ENCODE measurements at regions not wholly inside any gene's neighbourhood (a gene's known extent, or its start where the extent isn't known, plus 50 kb on each side); places are given as distances from the start of the nearest gene placed in this dataset.
A peak's percentile ranks its signal among the peaks of the same experiment; 100 is the strongest.

DNA sequence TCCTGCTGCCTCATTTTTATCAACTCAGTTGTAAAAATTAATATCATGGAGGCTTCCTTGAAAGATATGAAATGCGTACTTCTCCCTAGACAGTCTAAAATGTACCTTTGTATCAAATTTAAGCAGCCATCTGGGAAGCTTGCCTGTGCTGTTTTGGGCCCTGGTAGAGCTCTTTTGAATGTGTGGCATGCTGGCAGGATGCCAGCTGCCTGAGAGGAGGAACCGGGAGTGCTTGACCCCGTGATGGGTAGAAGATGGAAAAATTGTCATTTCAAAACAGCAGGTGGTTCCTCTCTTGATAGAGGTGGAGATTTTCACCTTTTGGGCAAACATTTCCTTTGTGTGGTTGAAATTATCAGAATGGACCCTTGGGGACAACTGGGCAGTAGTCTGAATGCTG lies 245.3 kb downstream of the RPLP1 start:
- ATAC-seq (no peak), FAIRE-seq (no peak), DNase-seq (ENCODE audit: low read depth in 1 of 2, low spot score in 1 of 2) (no peak)
- Histone ChIP-seq H3K4me3 (no peak overlapping the region), H3K4me1 (no peaks in the 10 kb centered on the region), H3K27ac (no peak overlapping the region), H3K4me2 (no peak overlapping the region), H3K9me3 (peaks cover 6% of the 10 kb centered on the region; the same call in 1 of the 3 replicates)
- ChIA-PET POLR2A (no interaction called here), CTCF (no interaction called here)
- TF ChIP-seq, protein P1, sequence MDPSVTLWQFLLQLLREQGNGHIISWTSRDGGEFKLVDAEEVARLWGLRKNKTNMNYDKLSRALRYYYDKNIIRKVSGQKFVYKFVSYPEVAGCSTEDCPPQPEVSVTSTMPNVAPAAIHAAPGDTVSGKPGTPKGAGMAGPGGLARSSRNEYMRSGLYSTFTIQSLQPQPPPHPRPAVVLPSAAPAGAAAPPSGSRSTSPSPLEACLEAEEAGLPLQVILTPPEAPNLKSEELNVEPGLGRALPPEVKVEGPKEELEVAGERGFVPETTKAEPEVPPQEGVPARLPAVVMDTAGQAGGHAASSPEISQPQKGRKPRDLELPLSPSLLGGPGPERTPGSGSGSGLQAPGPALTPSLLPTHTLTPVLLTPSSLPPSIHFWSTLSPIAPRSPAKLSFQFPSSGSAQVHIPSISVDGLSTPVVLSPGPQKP (IDR thresholded peaks at IDR 0.05; ENCODE audit: low read depth, low read length): no peak
- TF ChIP-seq EHF (CRISPR knock-in tag; IDR thresholded peaks at IDR 0.05) (no peak), HES2 (IDR thresholded peaks at IDR 0.05) (no peak)
- 25% methylated on average over 3 of the region's 3 CpGs for WGBS (ENCODE audit: missing lambda C conversion rate)

DNA sequence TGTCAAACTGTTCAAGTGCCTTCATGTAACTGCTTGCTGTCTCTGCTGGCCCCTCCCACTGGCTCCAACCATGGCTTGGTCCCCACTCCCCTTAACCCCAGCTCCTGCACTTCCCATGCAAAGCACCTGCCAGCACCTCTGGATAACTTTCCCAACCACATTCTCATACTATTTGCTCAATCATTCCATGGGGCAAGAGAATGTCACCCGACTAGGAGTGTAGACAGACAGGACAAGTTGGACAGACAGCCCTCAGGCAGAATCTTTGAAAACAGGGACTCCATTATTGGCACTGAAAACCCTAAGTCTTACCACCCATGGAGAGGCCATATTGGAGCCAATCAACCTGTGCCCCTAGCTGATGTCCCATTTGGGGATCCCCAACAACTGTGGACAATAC lies 246.5 kb downstream of the RPLP1 start:
- 0% methylated on average over 1 of the region's 1 CpG for WGBS (ENCODE audit: missing lambda C conversion rate)
- no peak for ATAC-seq
- no peak overlapping the region for H3K4me2 ChIP-seq
- no peak overlapping the region for H3K27ac ChIP-seq
- ChIA-PET POLR2A (no interaction called here), CTCF (no interaction called here)
- DNase-seq (ENCODE audit: low read depth in 1 of 2, low spot score in 1 of 2): no peak
- H3K4me3 ChIP-seq: no peak overlapping the region
- H3K4me1 ChIP-seq: no peaks in the 10 kb centered on the region
- TF ChIP-seq MYC (IDR thresholded peaks at IDR 0.05; ENCODE audit: borderline replicate concordance, low read length) (no peak), HOXB13 (CRISPR knock-in tag; IDR thresholded peaks at IDR 0.05; ENCODE audit: low read depth) (no peak), TFCP2L1 (CRISPR knock-in tag; IDR thresholded peaks at IDR 0.05) (no peak), ZNF302 (CRISPR knock-in tag; IDR thresholded peaks at IDR 0.05) (no peak), BCL3 (IDR thresholded peaks at IDR 0.05) (no peak), RFX5 (IDR thresholded peaks at IDR 0.05) (no peak), RARB (CRISPR knock-in tag; IDR thresholded peaks at IDR 0.05) (no peak), SREBF2 (IDR thresholded peaks at IDR 0.05) (no peak), HES2 (IDR thresholded peaks at IDR 0.05) (no peak), CHD4 (IDR thresholded peaks at IDR 0.05; ENCODE audit: borderline replicate concordance) (no peak), BHLHE40 (IDR thresholded peaks at IDR 0.05; ENCODE audit: low read depth, low read length) (no peak), PHF8 (IDR thresholded peaks at IDR 0.05; ENCODE audit: borderline replicate concordance, low read depth) (no peak), KDM1A (IDR thresholded peaks at IDR 0.05; ENCODE audit: low read depth) (no peak), RAD21 (conservative IDR thresholded peaks at IDR 0.05 in 1 of 2, IDR thresholded peaks at IDR 0.05 in 1 of 2) (no peak), ATOH8 (CRISPR knock-in tag; IDR thresholded peaks at IDR 0.05; ENCODE audit: low read depth) (no peak)
- peaks cover 9% of the 10 kb centered on the region; the same call in 2 of the 3 replicates for H3K9me3 ChIP-seq
- no peak for FAIRE-seq

GRCh38 chr15:69700380-69700779 lies 247.8 kb downstream of the RPLP1 start:
- no peak for ATAC-seq
- no peak for TF ChIP-seq POLR2AphosphoS2 (conservative IDR thresholded peaks at IDR 0.05; ENCODE audit: low read length)
- no peak for TF ChIP-seq CBX2 (IDR thresholded peaks at IDR 0.05; ENCODE audit: borderline replicate concordance, low read depth)
- TF ChIP-seq JUNB (IDR thresholded peaks at IDR 0.05): no peak
- no peak for TF ChIP-seq EHF (CRISPR knock-in tag; IDR thresholded peaks at IDR 0.05)
- TF ChIP-seq SMC3 (IDR thresholded peaks at IDR 0.05): no peak
- no peak for TF ChIP-seq KDM5A (IDR thresholded peaks at IDR 0.05)
- no peak for TF ChIP-seq RNF2 (IDR thresholded peaks at IDR 0.05; ENCODE audit: borderline replicate concordance, low read depth)
- no peak for TF ChIP-seq HEYL (CRISPR knock-in tag; IDR thresholded peaks at IDR 0.05)
- no peak for TF ChIP-seq GATA3 (IDR thresholded peaks at IDR 0.05; ENCODE audit: borderline replicate concordance)
- TF ChIP-seq BHLHE40 (IDR thresholded peaks at IDR 0.05; ENCODE audit: low read depth, low read length): no peak
- no peak for TF ChIP-seq NFE2L2 (conservative IDR thresholded peaks at IDR 0.05; ENCODE audit: low read length)
- TF ChIP-seq, protein P2, sequence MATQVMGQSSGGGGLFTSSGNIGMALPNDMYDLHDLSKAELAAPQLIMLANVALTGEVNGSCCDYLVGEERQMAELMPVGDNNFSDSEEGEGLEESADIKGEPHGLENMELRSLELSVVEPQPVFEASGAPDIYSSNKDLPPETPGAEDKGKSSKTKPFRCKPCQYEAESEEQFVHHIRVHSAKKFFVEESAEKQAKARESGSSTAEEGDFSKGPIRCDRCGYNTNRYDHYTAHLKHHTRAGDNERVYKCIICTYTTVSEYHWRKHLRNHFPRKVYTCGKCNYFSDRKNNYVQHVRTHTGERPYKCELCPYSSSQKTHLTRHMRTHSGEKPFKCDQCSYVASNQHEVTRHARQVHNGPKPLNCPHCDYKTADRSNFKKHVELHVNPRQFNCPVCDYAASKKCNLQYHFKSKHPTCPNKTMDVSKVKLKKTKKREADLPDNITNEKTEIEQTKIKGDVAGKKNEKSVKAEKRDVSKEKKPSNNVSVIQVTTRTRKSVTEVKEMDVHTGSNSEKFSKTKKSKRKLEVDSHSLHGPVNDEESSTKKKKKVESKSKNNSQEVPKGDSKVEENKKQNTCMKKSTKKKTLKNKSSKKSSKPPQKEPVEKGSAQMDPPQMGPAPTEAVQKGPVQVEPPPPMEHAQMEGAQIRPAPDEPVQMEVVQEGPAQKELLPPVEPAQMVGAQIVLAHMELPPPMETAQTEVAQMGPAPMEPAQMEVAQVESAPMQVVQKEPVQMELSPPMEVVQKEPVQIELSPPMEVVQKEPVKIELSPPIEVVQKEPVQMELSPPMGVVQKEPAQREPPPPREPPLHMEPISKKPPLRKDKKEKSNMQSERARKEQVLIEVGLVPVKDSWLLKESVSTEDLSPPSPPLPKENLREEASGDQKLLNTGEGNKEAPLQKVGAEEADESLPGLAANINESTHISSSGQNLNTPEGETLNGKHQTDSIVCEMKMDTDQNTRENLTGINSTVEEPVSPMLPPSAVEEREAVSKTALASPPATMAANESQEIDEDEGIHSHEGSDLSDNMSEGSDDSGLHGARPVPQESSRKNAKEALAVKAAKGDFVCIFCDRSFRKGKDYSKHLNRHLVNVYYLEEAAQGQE (IDR thresholded peaks at IDR 0.05): no peak
- TF ChIP-seq JUN (IDR thresholded peaks at IDR 0.05): no peak
- no peak for TF ChIP-seq PHF8 (IDR thresholded peaks at IDR 0.05; ENCODE audit: borderline replicate concordance, low read depth)
- no peak for TF ChIP-seq ZC3H11A (IDR thresholded peaks at IDR 0.05)

More at GRCh38 chr15:69700380-69700779, 247.8 kb downstream of the RPLP1 start:
- Histone ChIP-seq H3K4me3 (no peak overlapping the region), H3K4me1 (no peaks in the 10 kb centered on the region), H3K27ac (no peak overlapping the region), H3K4me2 (no peak overlapping the region), H3K9me3 (peaks cover 9% of the 10 kb centered on the region; the same call in 2 of the 3 replicates)
- 24% methylated on average over 3 of the region's 3 CpGs for WGBS (ENCODE audit: missing lambda C conversion rate)
- CTCF ChIA-PET: interaction anchor here (1.0 kb wide), 1 partner anchor 124 kb away, joined by 3 read pairs; no protein-coding TSS in a partner anchor
- POLR2A ChIA-PET: no interaction called here
- DNase-seq (ENCODE audit: low read depth in 1 of 2, low spot score in 1 of 2) (no peak), FAIRE-seq (peak; percentile 23)
